K562 (cell line): ENCODE measurements at regions not wholly inside any gene's neighbourhood (a gene's known extent, or its start where the extent isn't known, plus 50 kb on each side); places are given as distances from the start of the nearest gene placed in this dataset.

Source experiments
- CEBPB ChIP-seq: fragments of 450-650 bp; IDR thresholded peaks from 2 replicates; pipeline ENCODE4 v1.6.1; 2016; ENCODE audit warnings: missing genetic modification characterization, missing compliant biosample characterization
- CHCHD3 ChIP-seq: fragments of 250-450 bp; sonication (Bioruptor Pico); IDR thresholded peaks from 2 replicates; pipeline ENCODE4 v2.1.2; 2022; ENCODE audit warnings: mild to moderate bottlenecking
- ERF ChIP-seq: fragments of 450-650 bp; formaldehyde crosslinking; IDR thresholded peaks from 2 replicates; pipeline ENCODE4 v1.4.0; 2020; ENCODE audit warnings: mild to moderate bottlenecking, mixed read lengths
- FOXK1 ChIP-seq: sonication (generic); formaldehyde crosslinking; IDR thresholded peaks from 2 replicates; pipeline ENCODE4 v1.8.0; 2022; ENCODE audit warnings: missing genetic modification reagents, mild to moderate bottlenecking, borderline replicate concordance
- FOXP1 ChIP-seq: sonication (generic); formaldehyde crosslinking; IDR thresholded peaks from 2 replicates; pipeline ENCODE4 v1.8.0; 2022; ENCODE audit warnings: mild to moderate bottlenecking, missing genetic modification reagents
- HMGN3 ChIP-seq: IDR thresholded peaks from 2 replicates; pipeline ENCODE4 v1.6.1; 2011; ENCODE audit warnings: borderline replicate concordance, low read depth, mild to moderate bottlenecking, mixed read lengths, low read length; ENCODE audit not compliant: insufficient read length; ENCODE audit errors: extremely low read depth
- HOXB6 ChIP-seq: fragments of 250-450 bp; sonication (Bioruptor Pico); IDR thresholded peaks from 2 replicates; pipeline ENCODE4 v1.5.1; 2022; ENCODE audit warnings: mild to moderate bottlenecking, borderline replicate concordance
- MYBL2 ChIP-seq, 2 experiments: fragments of 450-650 bp in 1 of 2; sonication (generic) in 1 of 2; formaldehyde crosslinking in 1 of 2; IDR thresholded peaks; 2 replicates each; pipeline versions ENCODE4 v1.6.1 to v1.8.1; 2017 to 2022; ENCODE audit warnings: borderline replicate concordance in 1 of 2, inconsistent platforms in 1 of 2, low read depth in 1 of 2, mild to moderate bottlenecking in 1 of 2, missing genetic modification reagents in 1 of 2, moderate library complexity in 1 of 2
- NR2F6 ChIP-seq: fragments of 450-650 bp; formaldehyde crosslinking; IDR thresholded peaks from 2 replicates; pipeline ENCODE4 v1.4.0; 2020; ENCODE audit warnings: mild to moderate bottlenecking
- PURB ChIP-seq: sonication (generic); formaldehyde crosslinking; IDR thresholded peaks from 2 replicates; pipeline ENCODE4 v1.9.0; 2021; ENCODE audit warnings: low read depth, mild to moderate bottlenecking, missing genetic modification reagents
- SMAD1 ChIP-seq: fragments of 150-350 bp; IDR thresholded peaks from 2 replicates; pipeline ENCODE4 v1.6.1; 2014; ENCODE audit warnings: low read length, low read depth; ENCODE audit not compliant: partially characterized antibody
- TBL1XR1 ChIP-seq, 2 experiments: IDR thresholded peaks; 2 replicates each; pipeline ENCODE4 v1.6.1; 2012; ENCODE audit warnings: improper control_type of control experiment in 2 of 2, low read length in 2 of 2, mild to moderate bottlenecking in 1 of 2
- XRCC3 ChIP-seq: fragments of 450-650 bp; IDR thresholded peaks from 2 replicates; pipeline ENCODE4 v1.6.1; 2017; ENCODE audit warnings: mild to moderate bottlenecking, moderate library complexity
- ZNF311 ChIP-seq: fragments of 250-450 bp; sonication (Bioruptor Pico); IDR thresholded peaks from 2 replicates; pipeline ENCODE4 v1.4.0; 2020; ENCODE audit warnings: mild to moderate bottlenecking, moderate library complexity
- ZNF316 ChIP-seq: fragments of 450-650 bp; IDR thresholded peaks from 2 replicates; pipeline ENCODE4 v1.6.1; 2016
- TF ChIP-seq, protein P1 (sequence below): sonication (generic); formaldehyde crosslinking; IDR thresholded peaks from 2 replicates; pipeline ENCODE4 v1.8.0; 2023; ENCODE audit warnings: mild to moderate bottlenecking, missing genetic modification reagents
- TF ChIP-seq, protein P2 (sequence below): sonication (generic); formaldehyde crosslinking; IDR thresholded peaks from 2 replicates; pipeline ENCODE4 v1.9.0; 2022; ENCODE audit warnings: mild to moderate bottlenecking, missing genetic modification reagents
- TF ChIP-seq, protein P3 (sequence below): fragments of 450-650 bp; formaldehyde crosslinking; IDR thresholded peaks from 2 replicates; pipeline ENCODE4 v1.4.0; 2022; ENCODE audit warnings: missing genetic modification characterization
- TF ChIP-seq, protein P4 (sequence below): fragments of 250-450 bp; sonication (Bioruptor Pico); IDR thresholded peaks from 2 replicates; pipeline ENCODE4 v1.4.0; 2020; ENCODE audit warnings: borderline replicate concordance
- TF ChIP-seq, protein P5 (sequence below): fragments of 250-450 bp; sonication (Bioruptor Pico); IDR thresholded peaks from 2 replicates; pipeline ENCODE4 v1.4.0; 2020; ENCODE audit warnings: mild to moderate bottlenecking, moderate library complexity

DNA sequence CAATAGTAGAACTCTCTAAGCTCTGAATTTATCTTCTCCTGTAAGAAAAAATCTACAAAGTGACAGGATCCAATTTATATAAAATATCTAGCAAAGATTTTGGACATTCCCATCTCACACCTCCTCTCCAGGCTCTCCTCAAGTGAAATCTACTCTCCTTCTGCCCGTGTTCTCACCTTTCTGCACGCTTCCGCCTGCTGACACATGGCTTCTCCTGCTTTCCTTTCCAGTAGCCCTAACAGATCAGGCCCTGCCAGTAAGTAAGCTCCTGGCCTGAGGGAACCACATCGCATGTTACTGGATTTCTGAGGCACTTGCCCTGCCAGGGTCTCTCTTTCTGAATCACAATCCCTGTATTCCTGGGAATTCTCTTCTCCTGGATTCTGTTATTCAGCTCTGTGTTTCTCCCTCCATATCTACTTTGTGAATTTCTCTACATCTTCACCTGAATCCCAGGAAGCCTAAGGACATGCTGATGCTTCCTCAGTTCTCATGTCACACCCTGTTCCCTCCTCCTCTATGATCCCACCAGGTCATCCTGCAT lies 53.3 kb upstream of the TOP3B start (continued):
- TF ChIP-seq, protein P1, sequence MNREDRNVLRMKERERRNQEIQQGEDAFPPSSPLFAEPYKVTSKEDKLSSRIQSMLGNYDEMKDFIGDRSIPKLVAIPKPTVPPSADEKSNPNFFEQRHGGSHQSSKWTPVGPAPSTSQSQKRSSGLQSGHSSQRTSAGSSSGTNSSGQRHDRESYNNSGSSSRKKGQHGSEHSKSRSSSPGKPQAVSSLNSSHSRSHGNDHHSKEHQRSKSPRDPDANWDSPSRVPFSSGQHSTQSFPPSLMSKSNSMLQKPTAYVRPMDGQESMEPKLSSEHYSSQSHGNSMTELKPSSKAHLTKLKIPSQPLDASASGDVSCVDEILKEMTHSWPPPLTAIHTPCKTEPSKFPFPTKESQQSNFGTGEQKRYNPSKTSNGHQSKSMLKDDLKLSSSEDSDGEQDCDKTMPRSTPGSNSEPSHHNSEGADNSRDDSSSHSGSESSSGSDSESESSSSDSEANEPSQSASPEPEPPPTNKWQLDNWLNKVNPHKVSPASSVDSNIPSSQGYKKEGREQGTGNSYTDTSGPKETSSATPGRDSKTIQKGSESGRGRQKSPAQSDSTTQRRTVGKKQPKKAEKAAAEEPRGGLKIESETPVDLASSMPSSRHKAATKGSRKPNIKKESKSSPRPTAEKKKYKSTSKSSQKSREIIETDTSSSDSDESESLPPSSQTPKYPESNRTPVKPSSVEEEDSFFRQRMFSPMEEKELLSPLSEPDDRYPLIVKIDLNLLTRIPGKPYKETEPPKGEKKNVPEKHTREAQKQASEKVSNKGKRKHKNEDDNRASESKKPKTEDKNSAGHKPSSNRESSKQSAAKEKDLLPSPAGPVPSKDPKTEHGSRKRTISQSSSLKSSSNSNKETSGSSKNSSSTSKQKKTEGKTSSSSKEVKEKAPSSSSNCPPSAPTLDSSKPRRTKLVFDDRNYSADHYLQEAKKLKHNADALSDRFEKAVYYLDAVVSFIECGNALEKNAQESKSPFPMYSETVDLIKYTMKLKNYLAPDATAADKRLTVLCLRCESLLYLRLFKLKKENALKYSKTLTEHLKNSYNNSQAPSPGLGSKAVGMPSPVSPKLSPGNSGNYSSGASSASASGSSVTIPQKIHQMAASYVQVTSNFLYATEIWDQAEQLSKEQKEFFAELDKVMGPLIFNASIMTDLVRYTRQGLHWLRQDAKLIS (CRISPR knock-in tag): no peak
- no peak for TF ChIP-seq ZNF316
- no peak for TF ChIP-seq HMGN3
- no peak for TF ChIP-seq ERF
- TF ChIP-seq, protein P2, sequence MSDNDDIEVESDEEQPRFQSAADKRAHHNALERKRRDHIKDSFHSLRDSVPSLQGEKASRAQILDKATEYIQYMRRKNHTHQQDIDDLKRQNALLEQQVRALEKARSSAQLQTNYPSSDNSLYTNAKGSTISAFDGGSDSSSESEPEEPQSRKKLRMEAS: peak; percentile 64
- no peak for TF ChIP-seq XRCC3
- TF ChIP-seq, protein P3, sequence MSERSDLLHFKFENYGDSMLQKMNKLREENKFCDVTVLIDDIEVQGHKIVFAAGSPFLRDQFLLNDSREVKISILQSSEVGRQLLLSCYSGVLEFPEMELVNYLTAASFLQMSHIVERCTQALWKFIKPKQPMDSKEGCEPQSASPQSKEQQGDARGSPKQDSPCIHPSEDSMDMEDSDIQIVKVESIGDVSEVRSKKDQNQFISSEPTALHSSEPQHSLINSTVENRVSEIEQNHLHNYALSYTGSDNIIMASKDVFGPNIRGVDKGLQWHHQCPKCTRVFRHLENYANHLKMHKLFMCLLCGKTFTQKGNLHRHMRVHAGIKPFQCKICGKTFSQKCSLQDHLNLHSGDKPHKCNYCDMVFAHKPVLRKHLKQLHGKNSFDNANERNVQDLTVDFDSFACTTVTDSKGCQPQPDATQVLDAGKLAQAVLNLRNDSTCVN (CRISPR knock-in tag): 0 out of 2 replicates have a peak, but pooled peaks have one; percentile 62
- no peak for TF ChIP-seq HOXB6 (CRISPR knock-in tag)
- 0 out of 2 replicates have a peak, but pooled peaks have one; percentile 46 for TF ChIP-seq FOXK1 (CRISPR knock-in tag)
- TF ChIP-seq PURB (CRISPR knock-in tag): no peak
- 0 out of 2 replicates have a peak, but pooled peaks have one; percentile 13 for TF ChIP-seq NR2F6 (CRISPR knock-in tag)
- no peak for TF ChIP-seq CHCHD3
- TF ChIP-seq TBL1XR1 (IDR thresholded peaks at IDR 0.05; ENCODE audit: low read length in 2 of 2): no peak
- no peak for TF ChIP-seq SMAD1
- TF ChIP-seq FOXP1: 0 out of 2 replicates have a peak, but pooled peaks have one; percentile 14
- no peak for TF ChIP-seq CEBPB
- TF ChIP-seq ZNF311 (CRISPR knock-in tag): no peak
- TF ChIP-seq, protein P4, sequence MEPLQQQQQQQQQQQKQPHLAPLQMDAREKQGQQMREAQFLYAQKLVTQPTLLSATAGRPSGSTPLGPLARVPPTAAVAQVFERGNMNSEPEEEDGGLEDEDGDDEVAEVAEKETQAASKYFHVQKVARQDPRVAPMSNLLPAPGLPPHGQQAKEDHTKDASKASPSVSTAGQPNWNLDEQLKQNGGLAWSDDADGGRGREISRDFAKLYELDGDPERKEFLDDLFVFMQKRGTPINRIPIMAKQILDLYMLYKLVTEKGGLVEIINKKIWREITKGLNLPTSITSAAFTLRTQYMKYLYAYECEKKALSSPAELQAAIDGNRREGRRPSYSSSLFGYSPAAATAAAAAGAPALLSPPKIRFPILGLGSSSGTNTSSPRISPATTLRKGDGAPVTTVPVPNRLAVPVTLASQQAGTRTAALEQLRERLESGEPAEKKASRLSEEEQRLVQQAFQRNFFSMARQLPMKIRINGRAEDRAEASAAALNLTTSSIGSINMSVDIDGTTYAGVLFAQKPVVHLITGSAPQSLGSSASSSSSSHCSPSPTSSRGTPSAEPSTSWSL (CRISPR knock-in tag): peak; percentile 50; the same call in 1 of the 2 replicates
- TF ChIP-seq MYBL2 (IDR thresholded peaks at IDR 0.05; ENCODE audit: low read depth): no peak
- TF ChIP-seq MYBL2 (CRISPR knock-in tag; IDR thresholded peaks at IDR 0.05; ENCODE audit: borderline replicate concordance): 0 out of 2 replicates have a peak, but pooled peaks have one; percentile 8
- TF ChIP-seq, protein P5, sequence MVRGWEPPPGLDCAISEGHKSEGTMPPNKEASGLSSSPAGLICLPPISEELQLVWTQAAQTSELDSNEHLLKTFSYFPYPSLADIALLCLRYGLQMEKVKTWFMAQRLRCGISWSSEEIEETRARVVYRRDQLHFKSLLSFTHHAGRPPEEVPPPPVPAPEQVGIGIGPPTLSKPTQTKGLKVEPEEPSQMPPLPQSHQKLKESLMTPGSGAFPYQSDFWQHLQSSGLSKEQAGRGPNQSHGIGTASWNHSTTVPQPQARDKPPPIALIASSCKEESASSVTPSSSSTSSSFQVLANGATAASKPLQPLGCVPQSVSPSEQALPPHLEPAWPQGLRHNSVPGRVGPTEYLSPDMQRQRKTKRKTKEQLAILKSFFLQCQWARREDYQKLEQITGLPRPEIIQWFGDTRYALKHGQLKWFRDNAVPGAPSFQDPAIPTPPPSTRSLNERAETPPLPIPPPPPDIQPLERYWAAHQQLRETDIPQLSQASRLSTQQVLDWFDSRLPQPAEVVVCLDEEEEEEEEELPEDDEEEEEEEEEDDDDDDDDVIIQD (CRISPR knock-in tag): peak; percentile 74; the same call in 1 of the 2 replicates
